HCT116 (cell line): ENCODE measurements at regions not wholly inside any gene's neighbourhood (a gene's known extent, or its start where the extent isn't known, plus 50 kb on each side); places are given as distances from the start of the nearest gene placed in this dataset.

ENCODE experiments used
- ATAC-seq: fragments of 200-7000 bp; cut with Tn5 transposase; 2 replicates; pipeline ENCODE4 v1.9.1; 2020; ENCODE audit warnings: mild to moderate bottlenecking, moderate library complexity
- BruUV-seq: library from RNA; stranded (reverse); fragments of 400-500 nt; replicated peaks from 2 replicates; lab custom pipeline; 2021; lab: Mats Ljungman, UMichigan
- CTCF ChIA-PET: fragments of 300-600 bp; sonication (Branson Sonifier 250); formaldehyde crosslinking; loops from one replicate; lab custom pipeline; 2021; ENCODE audit warnings: antibody characterized with exemption; lab: Charles Lee
- POLR2A ChIA-PET: fragments of 300-600, 350-600 bp; sonication (Branson Sonifier 250); formaldehyde crosslinking; loops from one replicate; lab custom pipeline; 2021; ENCODE audit warnings: antibody characterized with exemption; lab: Charles Lee
- RAD21 ChIA-PET, 2 experiments: fragments of 300-600 bp; sonication (Branson Sonifier 250); formaldehyde crosslinking; loops; one replicate each; lab custom pipeline; 2023; ENCODE audit warnings: low total read pairs in 2 of 2; ENCODE audit not compliant: uncharacterized antibody in 2 of 2, unreplicated experiment in 2 of 2, low non-redundant PET in 1 of 2; lab: Charles Lee
- DNase-seq: peaks from one replicate; pipeline ENCODE4 v3.0.0-alpha.2; 2010; ENCODE audit warnings: low read depth, low spot score
- H2AFZ ChIP-seq: fragments of 200-600 bp; shearing (Covaris generic), sonication (generic); 2 replicates; pipeline ENCODE4 v1.6.1; 2017; ENCODE audit warnings: low read depth, mixed run types, mixed read lengths, antibody characterized with exemption, low read length; ENCODE audit not compliant: poor library complexity, severe bottlenecking
- H3K27ac ChIP-seq: 2 replicates; pipeline ENCODE4 v1.5.1; 2012; ENCODE audit warnings: low read depth, low read length
- H3K27me3 ChIP-seq: fragments of 200-600 bp; sonication (generic); 2 replicates; pipeline ENCODE4 v1.6.1; 2016; ENCODE audit warnings: mixed run types, low read length, mixed read lengths; ENCODE audit not compliant: insufficient read depth
- H3K36me3 ChIP-seq, 2 experiments: fragments of 200-500 bp in 1 of 2; fragments of 200-600 bp in 1 of 2; sonication (Bioruptor generic) in 1 of 2; sonication (generic) in 1 of 2; 2 replicates each; pipeline versions ENCODE4 v1.5.1 to v1.6.1; 2014 to 2016; ENCODE audit warnings: low read length in 2 of 2, inconsistent platforms in 1 of 2, mixed read lengths in 1 of 2, mixed run types in 1 of 2; ENCODE audit not compliant: insufficient read depth in 2 of 2, control insufficient read depth in 1 of 2
- H3K4me1 ChIP-seq, 2 experiments: fragments of 200-600 bp in 1 of 2; sonication (generic) in 1 of 2; 2 replicates each; pipeline versions ENCODE4 v1.5.1 to v1.6.1; 2012 to 2017; ENCODE audit warnings: low read length in 2 of 2, inconsistent platforms in 1 of 2, mild to moderate bottlenecking in 1 of 2, mixed read lengths in 1 of 2, mixed run types in 1 of 2, moderate library complexity in 1 of 2; ENCODE audit not compliant: insufficient read depth in 2 of 2, control insufficient read depth in 1 of 2
- H3K4me2 ChIP-seq: fragments of 200-600 bp; sonication (generic); 2 replicates; pipeline ENCODE4 v1.6.1; 2017; ENCODE audit warnings: mixed run types, low read length, mixed read lengths
- H3K4me3 ChIP-seq, 2 experiments: fragments of 200-600 bp in 1 of 2; sonication (generic) in 1 of 2; replicated peaks in 1 of 2; 2 replicates each; pipeline ENCODE4 v1.5.1; 2011 to 2016; ENCODE audit warnings: low read length in 2 of 2, control low read depth in 1 of 2, low read depth in 1 of 2, mild to moderate bottlenecking in 1 of 2, mixed read lengths in 1 of 2, mixed run types in 1 of 2
- H3K79me2 ChIP-seq: fragments of 200-600 bp; sonication (generic); 2 replicates; pipeline ENCODE4 v1.6.1; 2017; ENCODE audit warnings: mild to moderate bottlenecking, mixed run types, low read length, moderate library complexity, mixed read lengths; ENCODE audit not compliant: insufficient read depth
- H3K9ac ChIP-seq: fragments of 200-600 bp; sonication (generic); 2 replicates; pipeline ENCODE4 v1.6.1; 2016; ENCODE audit warnings: low read length, mixed read lengths
- H3K9me2 ChIP-seq: fragments of 200-600 bp; sonication (generic), shearing (Covaris generic); 2 replicates; pipeline ENCODE4 v1.6.1; 2017; ENCODE audit warnings: mixed run types, mild to moderate bottlenecking, moderate library complexity; ENCODE audit not compliant: insufficient read depth
- H3K9me3 ChIP-seq, 2 experiments: fragments of 200-500 bp in 1 of 2; fragments of 200-600 bp in 1 of 2; sonication (Bioruptor generic) in 1 of 2; sonication (generic) in 1 of 2; 2 replicates each; pipeline ENCODE4 v1.6.1; 2014 to 2017; ENCODE audit warnings: low read length in 2 of 2, mixed read lengths in 2 of 2, inconsistent platforms in 1 of 2, low read depth in 1 of 2, mild to moderate bottlenecking in 1 of 2, mixed run types in 1 of 2, moderate library complexity in 1 of 2; ENCODE audit not compliant: control insufficient read depth in 1 of 2, insufficient read depth in 1 of 2
- H4K20me1 ChIP-seq: fragments of 200-600 bp; sonication (generic), shearing (Covaris generic); 2 replicates; pipeline ENCODE4 v1.6.1; 2017; ENCODE audit warnings: mixed run types, mild to moderate bottlenecking, moderate library complexity; ENCODE audit not compliant: insufficient read depth
- CEBPB ChIP-seq: IDR thresholded peaks from 2 replicates; pipeline ENCODE4 v1.6.1; 2012; ENCODE audit warnings: low read depth
- CTCF ChIP-seq, 3 experiments: fragments of 200-600 bp in 1 of 3; sonication (generic) in 1 of 3; IDR thresholded peaks in 2 of 3; conservative IDR thresholded peaks in 1 of 3; 2 replicates each; pipeline ENCODE4 v1.5.1; 2012 to 2017; ENCODE audit warnings: low read depth in 2 of 3, low read length in 2 of 3, antibody characterized with exemption in 1 of 3, borderline replicate concordance in 1 of 3, control low read depth in 1 of 3, mild to moderate bottlenecking in 1 of 3, mixed read lengths in 1 of 3, mixed run types in 1 of 3, moderate library complexity in 1 of 3; ENCODE audit not compliant: insufficient read depth in 1 of 3
- EZH2phosphoT487 ChIP-seq: fragments of 200-600 bp; IDR thresholded peaks from 2 replicates; pipeline ENCODE4 v1.6.1; 2018; ENCODE audit warnings: antibody characterized with exemption, borderline replicate concordance
- RAD21 ChIP-seq: IDR thresholded peaks from 2 replicates; pipeline ENCODE4 v1.6.1; 2012; ENCODE audit warnings: low read depth, mild to moderate bottlenecking
- YY1 ChIP-seq: IDR thresholded peaks from 2 replicates; pipeline ENCODE4 v1.6.1; 2011; ENCODE audit warnings: low read length, low read depth, moderate library complexity, mild to moderate bottlenecking; ENCODE audit not compliant: insufficient replicate concordance; ENCODE audit errors: extremely low read depth
- ZFX ChIP-seq: fragments of 450-650 bp; IDR thresholded peaks from 2 replicates; pipeline ENCODE4 v1.6.1; 2017
- intact Hi-C: fragments of 100-400 bp; cut with micrococcal nuclease; formaldehyde crosslinking; loops from 2 replicates; pipeline ENCODE4 v1.10.0; 2022
- TF ChIP-seq, protein P1 (sequence below): IDR thresholded peaks from 2 replicates; pipeline ENCODE4 v1.6.1; 2011; ENCODE audit warnings: mild to moderate bottlenecking, low read length, moderate library complexity; ENCODE audit not compliant: insufficient replicate concordance; ENCODE audit errors: extremely low read depth
- TF ChIP-seq, protein P2 (sequence below): IDR thresholded peaks from 2 replicates; pipeline ENCODE4 v1.6.1; 2012

DNA sequence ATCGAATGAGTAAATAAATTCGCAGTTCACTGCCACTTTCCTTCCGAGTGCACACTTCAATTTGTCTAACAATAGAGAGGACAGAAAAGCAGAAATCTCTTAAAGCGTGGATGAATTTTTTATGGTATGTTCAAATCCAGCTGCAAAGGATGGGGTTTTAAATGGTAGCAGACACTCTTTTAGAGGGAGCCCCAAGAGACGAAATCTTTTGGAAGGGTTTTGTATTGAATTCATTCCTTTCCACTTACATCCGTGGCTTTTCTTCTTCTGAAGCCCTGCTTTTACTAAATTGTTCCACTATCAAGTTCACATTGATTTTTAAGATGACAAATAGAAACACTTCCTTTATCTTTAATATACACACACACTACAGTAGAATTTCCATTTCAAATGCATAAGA is 680.7 kb downstream of the NR4A2 start:
- Histone ChIP-seq H3K4me1 (no peaks in the 10 kb centered on the region), H2AFZ (no peak overlapping the region), H3K79me2 (no peaks in the 10 kb centered on the region), H3K27me3 (no peaks in the 10 kb centered on the region), H3K9me2 (no peaks in the 10 kb centered on the region; the same call in 1 of the 2 replicates), H3K9ac (no peak overlapping the region), H3K36me3 (no peaks in the 10 kb centered on the region), H4K20me1 (no peaks in the 10 kb centered on the region), H3K27ac (no peak overlapping the region), H3K9me3 (no peaks in the 10 kb centered on the region), H3K4me2 (no peak overlapping the region), H3K4me3 (no peak overlapping the region)
- ChIA-PET CTCF (no interaction called here), RAD21 (no interaction called here), POLR2A (no interaction called here)
- no peak for ATAC-seq
- DNase-seq: no peak
- intact Hi-C loops: no loop called here
- TF ChIP-seq CTCF (IDR thresholded peaks at IDR 0.05 in 2 of 3, conservative IDR thresholded peaks at IDR 0.05 in 1 of 3; ENCODE audit: borderline replicate concordance in 1 of 3, insufficient read depth in 1 of 3, low read depth in 2 of 3, low read length in 2 of 3): no peak
- no peak for TF ChIP-seq YY1
- TF ChIP-seq RAD21: no peak
- no peak for TF ChIP-seq EZH2phosphoT487
- no peak for TF ChIP-seq CEBPB
- TF ChIP-seq ZFX: no peak
- TF ChIP-seq, protein P1, sequence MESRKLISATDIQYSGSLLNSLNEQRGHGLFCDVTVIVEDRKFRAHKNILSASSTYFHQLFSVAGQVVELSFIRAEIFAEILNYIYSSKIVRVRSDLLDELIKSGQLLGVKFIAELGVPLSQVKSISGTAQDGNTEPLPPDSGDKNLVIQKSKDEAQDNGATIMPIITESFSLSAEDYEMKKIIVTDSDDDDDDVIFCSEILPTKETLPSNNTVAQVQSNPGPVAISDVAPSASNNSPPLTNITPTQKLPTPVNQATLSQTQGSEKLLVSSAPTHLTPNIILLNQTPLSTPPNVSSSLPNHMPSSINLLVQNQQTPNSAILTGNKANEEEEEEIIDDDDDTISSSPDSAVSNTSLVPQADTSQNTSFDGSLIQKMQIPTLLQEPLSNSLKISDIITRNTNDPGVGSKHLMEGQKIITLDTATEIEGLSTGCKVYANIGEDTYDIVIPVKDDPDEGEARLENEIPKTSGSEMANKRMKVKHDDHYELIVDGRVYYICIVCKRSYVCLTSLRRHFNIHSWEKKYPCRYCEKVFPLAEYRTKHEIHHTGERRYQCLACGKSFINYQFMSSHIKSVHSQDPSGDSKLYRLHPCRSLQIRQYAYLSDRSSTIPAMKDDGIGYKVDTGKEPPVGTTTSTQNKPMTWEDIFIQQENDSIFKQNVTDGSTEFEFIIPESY: no peak
- TF ChIP-seq, protein P2, sequence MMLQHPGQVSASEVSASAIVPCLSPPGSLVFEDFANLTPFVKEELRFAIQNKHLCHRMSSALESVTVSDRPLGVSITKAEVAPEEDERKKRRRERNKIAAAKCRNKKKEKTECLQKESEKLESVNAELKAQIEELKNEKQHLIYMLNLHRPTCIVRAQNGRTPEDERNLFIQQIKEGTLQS: no peak
- no TSS peak for BruUV-seq
